ENCODE measurements at regions not wholly inside any gene's neighbourhood (a gene's known extent, or its start where the extent isn't known, plus 50 kb on each side); places are given as distances from the start of the nearest gene placed in this dataset.
"Not testable (repeated sequence)": the region's sequence is repeated elsewhere in the genome, so short reads cannot be mapped to it uniquely, and the experiment has no call there.

GRCh38 chr6:81344026-81344425, 408.5 kb downstream of the TENT5A start:
- not testable (repeated sequence) for DNase-seq (ENCODE audit: low read depth in 2 of 2)

- DNase-seq (ENCODE audit: low read depth in 2 of 2): no peak
Observed at GRCh38 chr6:81340946-81341345, 411.5 kb downstream of the TENT5A start.

GRCh38 chr6:81331526-81331925, 421.0 kb downstream of the TENT5A start:
- no peak for DNase-seq (ENCODE audit: low read depth in 2 of 2)

GRCh38 chr6:81328700-81329099, 423.8 kb downstream of the TENT5A start:
- no peak for DNase-seq (ENCODE audit: low read depth in 2 of 2)

- no peak for DNase-seq (ENCODE audit: low read depth in 2 of 2)
Observed at GRCh38 chr6:81326881-81327561, 425.5 kb downstream of the TENT5A start.

GRCh38 chr6:81309811-81310210, 442.7 kb downstream of the TENT5A start:
- no peak for DNase-seq (ENCODE audit: low read depth in 2 of 2)

- DNase-seq (ENCODE audit: low read depth in 2 of 2): no peak
Observed at GRCh38 chr6:81308577-81309279, 443.8 kb downstream of the TENT5A start.

GRCh38 chr6:81307651-81308214, 444.7 kb downstream of the TENT5A start:
- DNase-seq (ENCODE audit: low read depth in 2 of 2): no peak

GRCh38 chr6:81304466-81304865, 448.0 kb downstream of the TENT5A start:
- DNase-seq (ENCODE audit: low read depth in 2 of 2): no peak

GRCh38 chr6:81300961-81301360, 451.5 kb downstream of the TENT5A start:
- no peak for DNase-seq (ENCODE audit: low read depth in 2 of 2)

- no peak for DNase-seq (ENCODE audit: low read depth in 2 of 2)
Observed at GRCh38 chr6:81298751-81299150, 453.7 kb downstream of the TENT5A start.

- DNase-seq (ENCODE audit: low read depth in 2 of 2): no peak
Observed at GRCh38 chr6:81295310-81295709, 457.2 kb downstream of the TENT5A start.

- no peak for DNase-seq (ENCODE audit: low read depth in 2 of 2)
Observed at GRCh38 chr6:81293896-81294295, 458.6 kb downstream of the TENT5A start.

GRCh38 chr6:81289229-81289628, 463.3 kb downstream of the TENT5A start:
- no peak for DNase-seq (ENCODE audit: low read depth in 2 of 2)

- DNase-seq (ENCODE audit: low read depth in 2 of 2): no peak
Observed at GRCh38 chr6:81265106-81265505, 487.4 kb downstream of the TENT5A start.

- DNase-seq (ENCODE audit: low read depth in 2 of 2): no peak
Observed at GRCh38 chr6:81263531-81264168, 488.8 kb downstream of the TENT5A start.

GRCh38 chr6:81262656-81263055, 489.8 kb downstream of the TENT5A start:
- no peak for DNase-seq (ENCODE audit: low read depth in 2 of 2)

- DNase-seq (ENCODE audit: low read depth in 2 of 2): not testable (repeated sequence)
Observed at GRCh38 chr6:81256223-81256622, 496.3 kb downstream of the TENT5A start.

GRCh38 chr6:81253821-81254220, 498.7 kb downstream of the TENT5A start:
- DNase-seq (ENCODE audit: low read depth in 2 of 2): no peak

GRCh38 chr6:81252231-81252630, 500.2 kb downstream of the TENT5A start:
- no peak for DNase-seq (ENCODE audit: low read depth in 2 of 2)

- DNase-seq (ENCODE audit: low read depth in 2 of 2): no peak
Observed at GRCh38 chr6:81246200-81246599, 506.3 kb downstream of the TENT5A start.

GRCh38 chr6:81242624-81243023, 509.9 kb downstream of the TENT5A start:
- no peak for DNase-seq (ENCODE audit: low read depth in 2 of 2)

All from stimulated activated CD8-positive, alpha-beta memory T cell treated with anti-CD3 and anti-CD28 coated beads, Interleukin-7, amount 100 ng/mL, for 4 hours (primary cell).